Mononuclear cell (primary cell): ENCODE measurements at regions not wholly inside any gene's neighbourhood (a gene's known extent, or its start where the extent isn't known, plus 50 kb on each side); places are given as distances from the start of the nearest gene placed in this dataset.
"Not testable (repeated sequence)": the region's sequence is repeated elsewhere in the genome, so short reads cannot be mapped to it uniquely, and the experiment has no call there.

Experiments
- H3K27me3 ChIP-seq: 2 replicates; pipeline ENCODE4 v1.6.0; 2011; ENCODE audit warnings: low read length, control low read depth; ENCODE audit not compliant: insufficient read depth
- H3K4me1 ChIP-seq: 2 replicates; pipeline ENCODE4 v1.5.1; 2011; ENCODE audit warnings: mild to moderate bottlenecking, low read length, control low read depth; ENCODE audit not compliant: insufficient read depth
- H3K4me3 ChIP-seq: 2 replicates; pipeline ENCODE4 v1.5.1; 2011; ENCODE audit warnings: mild to moderate bottlenecking, low read length, moderate library complexity
- H3K9me3 ChIP-seq: 2 replicates; pipeline ENCODE4 v1.5.1; 2011; ENCODE audit warnings: low read depth, mild to moderate bottlenecking, control low read depth, low read length

GRCh38 chr4:49213750-49214149 lies 227.7 kb downstream of the CWH43 start:
- H3K27me3 ChIP-seq, H3K4me3 ChIP-seq, H3K4me1 ChIP-seq, H3K9me3 ChIP-seq: not testable (repeated sequence)

- not testable (repeated sequence) for H3K27me3 ChIP-seq, H3K4me3 ChIP-seq, H3K9me3 ChIP-seq, H3K4me1 ChIP-seq
Measured at GRCh38 chr4:49214453-49215081, 228.5 kb downstream of the CWH43 start.

- not testable (repeated sequence) for H3K27me3 ChIP-seq, H3K9me3 ChIP-seq, H3K4me1 ChIP-seq, H3K4me3 ChIP-seq
Measured at GRCh38 chr4:49215082-49215479, 229.0 kb downstream of the CWH43 start.

GRCh38 chr4:49216606-49217005 lies 230.5 kb downstream of the CWH43 start:
- not testable (repeated sequence) for H3K4me1 ChIP-seq, H3K9me3 ChIP-seq, H3K4me3 ChIP-seq, H3K27me3 ChIP-seq

GRCh38 chr4:49217492-49217891 lies 231.4 kb downstream of the CWH43 start:
- Histone ChIP-seq H3K9me3 (no peaks in the 10 kb centered on the region), H3K27me3 (no peaks in the 10 kb centered on the region), H3K4me1 (no peaks in the 10 kb centered on the region), H3K4me3 (no peak overlapping the region)

- H3K9me3 ChIP-seq, H3K4me3 ChIP-seq, H3K27me3 ChIP-seq, H3K4me1 ChIP-seq: not testable (repeated sequence)
Measured at GRCh38 chr4:49218094-49218493, 232.0 kb downstream of the CWH43 start.

GRCh38 chr4:49218931-49219330 lies 232.9 kb downstream of the CWH43 start:
- not testable (repeated sequence) for H3K4me1 ChIP-seq, H3K27me3 ChIP-seq, H3K9me3 ChIP-seq, H3K4me3 ChIP-seq

GRCh38 chr4:49219489-49220225 lies 233.6 kb downstream of the CWH43 start:
- not testable (repeated sequence) for H3K4me3 ChIP-seq, H3K4me1 ChIP-seq, H3K27me3 ChIP-seq, H3K9me3 ChIP-seq

GRCh38 chr4:49221209-49221608 lies 235.1 kb downstream of the CWH43 start:
- H3K4me1 ChIP-seq = no peaks in the 10 kb centered on the region
- H3K27me3 ChIP-seq = no peaks in the 10 kb centered on the region
- no peaks in the 10 kb centered on the region for H3K9me3 ChIP-seq
- no peak overlapping the region for H3K4me3 ChIP-seq

- H3K4me3 ChIP-seq, H3K27me3 ChIP-seq, H3K4me1 ChIP-seq, H3K9me3 ChIP-seq: not testable (repeated sequence)
Measured at GRCh38 chr4:49222810-49223209, 236.7 kb downstream of the CWH43 start.

- not testable (repeated sequence) for H3K4me3 ChIP-seq, H3K9me3 ChIP-seq, H3K4me1 ChIP-seq, H3K27me3 ChIP-seq
Measured at GRCh38 chr4:49226216-49226866, 240.3 kb downstream of the CWH43 start.

GRCh38 chr4:49227941-49228340 lies 241.9 kb downstream of the CWH43 start:
- H3K9me3 ChIP-seq, H3K4me3 ChIP-seq, H3K4me1 ChIP-seq, H3K27me3 ChIP-seq: not testable (repeated sequence)

GRCh38 chr4:49229243-49229642 lies 243.2 kb downstream of the CWH43 start:
- H3K4me1 ChIP-seq, H3K4me3 ChIP-seq, H3K9me3 ChIP-seq, H3K27me3 ChIP-seq: not testable (repeated sequence)

GRCh38 chr4:49229713-49230112 lies 243.6 kb downstream of the CWH43 start:
- H3K4me1 ChIP-seq, H3K9me3 ChIP-seq, H3K4me3 ChIP-seq, H3K27me3 ChIP-seq: not testable (repeated sequence)

- not testable (repeated sequence) for H3K9me3 ChIP-seq, H3K4me1 ChIP-seq, H3K27me3 ChIP-seq, H3K4me3 ChIP-seq
Measured at GRCh38 chr4:49233346-49233745, 247.3 kb downstream of the CWH43 start.

- H3K9me3 ChIP-seq, H3K4me1 ChIP-seq, H3K27me3 ChIP-seq, H3K4me3 ChIP-seq: not testable (repeated sequence)
Measured at GRCh38 chr4:49233749-49234148, 247.7 kb downstream of the CWH43 start.
